WTC11 (cell line): ENCODE measurements at regions not wholly inside any gene's neighbourhood (a gene's known extent, or its start where the extent isn't known, plus 50 kb on each side); places are given as distances from the start of the nearest gene placed in this dataset.

Experiments
- ARID4B ChIP-seq: sonication (generic); formaldehyde crosslinking; IDR thresholded peaks from 2 replicates; pipeline ENCODE4 v1.8.0; 2023; ENCODE audit warnings: missing genetic modification reagents, mild to moderate bottlenecking, borderline replicate concordance
- ATF1 ChIP-seq: sonication (generic); formaldehyde crosslinking; IDR thresholded peaks from 2 replicates; pipeline ENCODE4 v1.8.1; 2023; ENCODE audit warnings: mild to moderate bottlenecking, moderate library complexity, missing genetic modification reagents
- CTCF ChIP-seq: fragments of 200-600 bp; IDR thresholded peaks from 2 replicates; pipeline ENCODE4 v1.8.0; 2022; ENCODE audit warnings: antibody characterized with exemption
- ETV6 ChIP-seq: sonication (generic); formaldehyde crosslinking; IDR thresholded peaks from 2 replicates; pipeline ENCODE4 v1.8.1; 2022; ENCODE audit warnings: mild to moderate bottlenecking, missing genetic modification reagents
- IRF1 ChIP-seq: sonication (generic); formaldehyde crosslinking; IDR thresholded peaks from 2 replicates; pipeline ENCODE4 v1.8.0; 2023; ENCODE audit warnings: missing genetic modification reagents
- NR1H2 ChIP-seq: sonication (generic); formaldehyde crosslinking; IDR thresholded peaks from 2 replicates; pipeline ENCODE4 v1.9.0; 2021; ENCODE audit warnings: mild to moderate bottlenecking, moderate library complexity, missing genetic modification reagents
- ZNF263 ChIP-seq: sonication (generic); formaldehyde crosslinking; IDR thresholded peaks from 2 replicates; pipeline ENCODE4 v1.8.1; 2022; ENCODE audit warnings: low read depth, mild to moderate bottlenecking, moderate library complexity, missing genetic modification reagents
- ZNF317 ChIP-seq: sonication (generic); formaldehyde crosslinking; IDR thresholded peaks from 2 replicates; pipeline ENCODE4 v1.8.1; 2023; ENCODE audit warnings: low read depth, mild to moderate bottlenecking, moderate library complexity, missing genetic modification reagents, borderline replicate concordance

GRCh38 chr12:67589078-67589477, 59.5 kb upstream of the DYRK2 start:
- TF ChIP-seq CTCF, result no peak
- no peak for TF ChIP-seq ETV6 (CRISPR knock-in tag)
- TF ChIP-seq ARID4B (CRISPR knock-in tag), result no peak
- no peak for TF ChIP-seq ATF1 (CRISPR knock-in tag)
- no peak for TF ChIP-seq IRF1
- no peak for TF ChIP-seq ZNF263 (CRISPR knock-in tag)
- TF ChIP-seq NR1H2 (CRISPR knock-in tag), result no peak
- TF ChIP-seq ZNF317, result no peak
